Activated T-cell treated with anti-CD3 and anti-CD28 coated beads, Interleukin-2, amount 50 U/mL, for 24 hours (primary cell): ENCODE measurements at regions not wholly inside any gene's neighbourhood (a gene's known extent, or its start where the extent isn't known, plus 50 kb on each side); places are given as distances from the start of the nearest gene placed in this dataset.

Source experiments
- DNase-seq: peaks from one replicate; pipeline ENCODE4 v3.0.0-alpha.2; 2020
- H3K27ac Mint-ChIP-seq: 2 replicates; pipeline ENCODE4 v1.8.0; 2020; ENCODE audit warnings: mild to moderate bottlenecking, mixed read lengths
- H3K27me3 Mint-ChIP-seq: 2 replicates; pipeline ENCODE4 v1.8.0; 2020; ENCODE audit warnings: mixed read lengths
- H3K36me3 Mint-ChIP-seq: 2 replicates; pipeline ENCODE4 v1.8.0; 2020; ENCODE audit warnings: low read depth, mixed read lengths
- H3K4me1 Mint-ChIP-seq: 2 replicates; pipeline ENCODE4 v1.8.0; 2020; ENCODE audit warnings: low read depth, mixed read lengths
- H3K4me3 Mint-ChIP-seq: 2 replicates; pipeline ENCODE4 v1.8.0; 2020; ENCODE audit warnings: mild to moderate bottlenecking, moderate library complexity, mixed read lengths
- H3K9me3 Mint-ChIP-seq: 2 replicates; pipeline ENCODE4 v1.8.0; 2020; ENCODE audit warnings: mixed read lengths

DNA sequence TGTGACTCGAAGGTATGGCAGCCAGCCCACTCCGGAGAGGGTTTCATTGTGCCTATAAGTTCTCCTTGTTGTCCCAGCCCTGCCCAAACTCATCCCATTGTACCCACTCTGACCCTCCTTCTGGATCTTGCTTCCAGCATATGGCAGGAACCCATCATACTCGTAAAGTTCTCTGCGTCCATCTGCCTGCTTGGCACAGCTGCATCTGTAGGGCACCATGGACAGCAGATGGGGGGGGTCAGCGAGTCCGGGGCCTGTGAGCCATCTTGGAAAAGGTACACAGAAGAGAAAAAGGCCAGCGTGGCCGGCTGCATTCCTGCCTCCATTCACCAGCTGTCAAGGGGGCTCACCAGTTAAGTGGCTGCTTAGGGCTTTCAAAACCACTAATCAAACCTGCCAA, 94.9 kb upstream of the IGSF21 start:
- H3K27me3 Mint-ChIP-seq, result peaks cover 22% of the 10 kb centered on the region
- no peaks in the 10 kb centered on the region for H3K9me3 Mint-ChIP-seq
- H3K4me3 Mint-ChIP-seq, result no peak overlapping the region
- H3K4me1 Mint-ChIP-seq, result no peaks in the 10 kb centered on the region
- no peak overlapping the region for H3K27ac Mint-ChIP-seq
- no peaks in the 10 kb centered on the region for H3K36me3 Mint-ChIP-seq
- no peak for DNase-seq

DNA sequence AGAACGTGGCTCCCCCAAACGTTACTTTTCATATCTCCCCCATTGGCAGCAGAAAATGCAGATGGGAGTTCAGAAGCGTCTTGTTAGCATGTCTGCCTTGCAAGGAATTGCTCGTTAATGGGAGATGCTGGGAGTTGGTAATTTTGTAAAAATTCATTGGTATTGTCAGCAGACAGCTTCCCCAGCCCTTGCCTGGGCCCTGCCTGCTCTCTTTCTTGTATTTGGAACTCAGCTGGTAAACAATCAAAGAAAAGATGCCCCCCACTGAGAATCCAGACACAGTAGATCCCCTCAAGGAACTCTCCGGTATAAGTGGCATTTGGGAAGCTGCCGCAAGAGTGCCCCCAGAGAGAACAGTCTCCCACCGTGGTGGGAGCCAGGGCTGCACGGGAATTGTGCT, 94.4 kb upstream of the IGSF21 start:
- DNase-seq, result no peak
- Mint-ChIP-seq H3K27ac (no peak overlapping the region), H3K36me3 (no peaks in the 10 kb centered on the region), H3K4me3 (no peak overlapping the region), H3K9me3 (no peaks in the 10 kb centered on the region), H3K27me3 (peaks cover 22% of the 10 kb centered on the region), H3K4me1 (no peaks in the 10 kb centered on the region)

DNA sequence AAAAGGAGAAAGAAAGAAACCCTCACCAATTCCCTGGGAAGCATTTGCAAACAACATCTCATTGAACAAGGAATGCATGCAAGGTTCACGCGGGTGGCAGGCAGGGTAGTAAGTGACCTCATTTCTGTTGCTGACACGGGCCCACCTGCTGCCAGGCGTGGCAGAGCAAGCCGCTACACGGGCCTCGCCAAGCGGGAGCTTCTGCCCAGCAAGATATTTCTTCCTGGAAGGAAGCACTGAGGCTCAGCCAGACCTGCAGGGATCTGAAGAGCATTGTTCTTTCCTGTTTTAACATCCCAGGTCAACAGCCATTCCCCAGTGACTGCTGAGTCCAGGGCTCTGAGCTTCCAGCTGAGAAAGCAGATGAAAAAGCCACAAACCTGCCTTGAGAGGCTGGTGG, 91.9 kb upstream of the IGSF21 start:
- Mint-ChIP-seq H3K27me3 (peaks cover 20% of the 10 kb centered on the region), H3K4me3 (no peak overlapping the region), H3K4me1 (no peaks in the 10 kb centered on the region)

DNA sequence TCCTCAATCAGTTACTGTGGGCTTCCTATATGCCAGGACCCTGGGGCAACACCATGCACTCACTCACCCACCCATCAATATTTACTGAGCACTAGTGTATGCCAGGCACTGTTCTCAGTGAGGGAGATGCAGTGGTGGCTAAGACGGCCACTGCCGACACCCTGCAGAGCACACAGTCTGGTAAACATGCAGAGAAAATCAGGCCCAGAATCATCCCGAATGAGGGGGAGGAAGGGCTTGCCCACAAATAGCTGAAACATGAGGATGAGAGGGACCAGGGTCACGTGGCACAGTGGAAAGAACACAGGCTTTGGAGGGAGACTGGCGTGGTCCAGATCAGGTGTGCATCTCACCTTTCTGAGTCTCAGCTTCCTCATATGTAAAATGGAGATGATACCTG, 89.2 kb upstream of the IGSF21 start:
- Mint-ChIP-seq H3K27me3 (peaks cover 32% of the 10 kb centered on the region), H3K4me3 (no peak overlapping the region), H3K27ac (no peak overlapping the region), H3K4me1 (no peaks in the 10 kb centered on the region), H3K9me3 (no peaks in the 10 kb centered on the region), H3K36me3 (no peaks in the 10 kb centered on the region)
- DNase-seq, result no peak

More for the DNA sequence above, 91.9 kb upstream of the IGSF21 start:
- no peak overlapping the region for H3K27ac Mint-ChIP-seq
- DNase-seq, result no peak
- no peaks in the 10 kb centered on the region for H3K9me3 Mint-ChIP-seq
- H3K36me3 Mint-ChIP-seq, result no peaks in the 10 kb centered on the region

DNA sequence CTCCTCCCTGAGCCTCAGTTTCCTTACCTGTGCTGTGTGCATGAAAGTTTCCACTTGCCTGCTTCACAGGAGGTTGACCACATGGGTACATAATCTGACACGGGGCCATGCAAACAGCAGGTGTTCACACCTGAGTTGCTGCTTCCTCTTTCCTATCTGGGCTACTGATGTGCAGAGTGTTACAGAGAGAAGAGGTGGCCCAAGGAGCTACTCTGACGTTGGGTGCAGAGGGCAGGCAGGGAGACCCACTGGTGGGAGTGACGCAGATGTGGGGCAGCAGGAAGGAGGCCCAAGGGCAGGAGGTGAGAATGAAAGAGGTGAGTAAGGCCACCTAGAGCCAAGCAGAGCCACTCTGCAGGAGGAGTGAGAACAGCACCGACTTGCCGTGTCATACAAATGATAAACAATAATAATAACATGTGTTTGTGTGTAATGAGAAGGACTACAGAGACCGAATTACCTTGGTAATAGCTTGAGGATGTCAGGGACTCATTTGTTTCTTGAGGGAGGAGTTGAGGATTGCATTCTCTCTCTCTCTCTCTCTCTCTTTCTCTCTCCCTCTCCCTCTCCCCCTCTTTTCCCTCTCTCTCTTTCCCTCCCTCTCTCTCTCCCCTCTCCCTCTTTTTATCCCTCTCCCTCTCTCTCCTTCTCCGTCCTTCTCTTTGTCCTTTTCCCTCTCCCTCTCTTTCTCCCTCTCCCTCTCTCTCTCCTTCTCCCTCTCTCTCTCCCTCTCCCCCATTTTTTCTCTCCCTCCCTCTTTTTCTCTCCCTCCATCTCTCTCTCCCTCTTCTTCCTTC, 87.4 kb upstream of the IGSF21 start:
- H3K36me3 Mint-ChIP-seq, result no peaks in the 10 kb centered on the region
- H3K4me1 Mint-ChIP-seq, result no peaks in the 10 kb centered on the region
- H3K9me3 Mint-ChIP-seq, result no peaks in the 10 kb centered on the region
- no peak overlapping the region for H3K27ac Mint-ChIP-seq
- DNase-seq, result no peak
- H3K27me3 Mint-ChIP-seq, result peaks cover 36% of the 10 kb centered on the region
- H3K4me3 Mint-ChIP-seq, result no peak overlapping the region

GRCh38 chr1:18021242-18021641, 86.4 kb upstream of the IGSF21 start:
- no peak overlapping the region for H3K27ac Mint-ChIP-seq

DNA sequence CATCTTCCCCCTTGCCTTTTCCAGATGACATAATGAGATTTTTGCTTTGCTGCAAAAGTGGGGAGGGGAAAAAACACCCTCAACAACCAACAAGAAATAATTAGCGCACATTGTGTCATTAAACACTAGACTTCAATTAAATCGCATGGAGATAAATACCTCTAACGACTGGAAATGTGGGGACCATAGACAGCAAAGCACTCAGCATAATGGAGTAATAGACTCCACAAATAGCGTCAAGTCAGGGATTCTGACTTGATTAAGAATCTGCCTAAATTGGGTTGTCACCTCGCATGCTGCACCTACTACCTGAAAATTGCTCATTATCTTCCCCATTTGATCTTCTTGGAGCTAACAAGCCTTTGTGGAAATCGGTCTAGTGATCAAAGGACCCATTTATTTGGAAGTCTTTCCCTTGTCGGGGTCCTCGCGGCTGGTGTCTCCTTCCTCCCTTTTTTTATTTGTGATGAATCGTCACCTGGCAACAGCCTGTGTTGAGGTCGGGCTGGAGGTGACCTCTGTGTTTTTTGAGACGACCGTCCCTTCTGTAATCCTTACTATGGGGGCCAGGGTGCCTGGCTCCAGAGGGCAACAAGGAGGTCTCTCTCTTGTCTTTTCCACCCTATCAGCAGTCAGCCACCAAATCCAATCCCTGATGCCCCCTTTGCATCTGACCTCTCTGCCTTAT, 75.3 kb upstream of the IGSF21 start:
- DNase-seq, result no peak
- H3K27me3 Mint-ChIP-seq, result peaks cover 38% of the 10 kb centered on the region
- H3K36me3 Mint-ChIP-seq, result no peaks in the 10 kb centered on the region
- no peak overlapping the region for H3K27ac Mint-ChIP-seq
- no peaks in the 10 kb centered on the region for H3K4me1 Mint-ChIP-seq
- H3K9me3 Mint-ChIP-seq, result no peaks in the 10 kb centered on the region
- H3K4me3 Mint-ChIP-seq, result no peak overlapping the region

More at GRCh38 chr1:18021242-18021641, 86.4 kb upstream of the IGSF21 start:
- Mint-ChIP-seq H3K36me3 (no peaks in the 10 kb centered on the region), H3K9me3 (no peaks in the 10 kb centered on the region), H3K27me3 (peaks cover 41% of the 10 kb centered on the region), H3K4me1 (no peaks in the 10 kb centered on the region), H3K4me3 (no peak overlapping the region)
- no peak for DNase-seq

DNA sequence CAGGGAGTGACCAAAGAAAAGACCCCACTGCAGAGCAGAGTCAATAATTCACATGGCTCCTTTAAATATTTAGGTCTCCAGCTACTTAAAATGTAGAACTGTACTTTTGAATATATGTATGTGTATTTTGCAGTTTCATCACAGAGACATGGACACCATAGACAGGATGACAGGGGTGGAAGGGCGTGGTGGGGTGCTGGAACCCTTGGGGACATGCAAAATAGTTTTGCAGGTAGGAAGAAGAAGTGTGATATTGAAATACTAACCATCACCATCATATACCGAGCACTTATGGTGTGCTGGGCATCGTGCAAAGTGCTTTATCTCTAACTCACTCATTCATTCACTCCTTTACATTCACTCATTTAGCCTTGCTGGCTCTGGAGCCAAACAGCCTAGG, 72.5 kb upstream of the IGSF21 start:
- H3K4me3 Mint-ChIP-seq, result no peak overlapping the region
- H3K4me1 Mint-ChIP-seq, result peaks cover 8% of the 10 kb centered on the region
- H3K9me3 Mint-ChIP-seq, result no peaks in the 10 kb centered on the region
- no peak for DNase-seq
- no peaks in the 10 kb centered on the region for H3K36me3 Mint-ChIP-seq
- peaks cover 22% of the 10 kb centered on the region for H3K27me3 Mint-ChIP-seq
- no peak overlapping the region for H3K27ac Mint-ChIP-seq

- Mint-ChIP-seq H3K9me3 (no peaks in the 10 kb centered on the region), H3K27me3 (peaks cover 6% of the 10 kb centered on the region), H3K27ac (no peak overlapping the region), H3K4me1 (peaks cover 8% of the 10 kb centered on the region), H3K4me3 (no peak overlapping the region), H3K36me3 (no peaks in the 10 kb centered on the region)
- DNase-seq, result no peak
Measured at GRCh38 chr1:18037651-18038050, 69.9 kb upstream of the IGSF21 start.

GRCh38 chr1:18038051-18038450, 69.5 kb upstream of the IGSF21 start:
- DNase-seq, result no peak
- peaks cover 3% of the 10 kb centered on the region for H3K27me3 Mint-ChIP-seq
- H3K9me3 Mint-ChIP-seq, result no peaks in the 10 kb centered on the region
- H3K27ac Mint-ChIP-seq, result no peak overlapping the region
- no peaks in the 10 kb centered on the region for H3K36me3 Mint-ChIP-seq
- no peak overlapping the region for H3K4me3 Mint-ChIP-seq
- peaks cover 8% of the 10 kb centered on the region for H3K4me1 Mint-ChIP-seq

- H3K9me3 Mint-ChIP-seq, result no peaks in the 10 kb centered on the region
Measured at GRCh38 chr1:18039102-18039501, 68.5 kb upstream of the IGSF21 start.

DNA sequence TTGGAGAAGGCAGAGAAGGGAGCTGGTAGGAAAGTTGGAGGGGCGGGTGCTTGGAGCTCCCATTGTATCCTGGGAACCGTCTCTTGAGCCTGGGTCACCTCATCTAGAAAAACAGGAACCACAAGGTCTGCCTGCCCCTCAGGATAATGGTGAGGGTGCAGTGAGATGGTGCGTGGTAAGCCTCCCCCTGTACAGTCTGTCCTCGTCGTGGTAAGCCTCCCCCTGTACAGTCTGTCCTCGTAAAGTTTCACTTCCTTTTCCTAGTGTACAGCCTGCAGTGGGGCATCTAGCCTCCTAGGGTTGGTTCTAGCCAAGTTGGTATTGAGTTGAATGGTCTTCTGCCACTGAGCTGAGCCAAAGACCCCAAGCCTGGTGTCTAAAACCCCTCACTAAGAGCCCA, 66.5 kb upstream of the IGSF21 start:
- no peak for DNase-seq
- Mint-ChIP-seq H3K27ac (no peak overlapping the region), H3K36me3 (no peaks in the 10 kb centered on the region), H3K4me1 (peaks cover 8% of the 10 kb centered on the region), H3K27me3 (peaks cover 15% of the 10 kb centered on the region), H3K4me3 (no peak overlapping the region), H3K9me3 (no peaks in the 10 kb centered on the region)

More at GRCh38 chr1:18039102-18039501, 68.5 kb upstream of the IGSF21 start:
- H3K4me1 Mint-ChIP-seq, result peaks cover 8% of the 10 kb centered on the region
- no peak overlapping the region for H3K27ac Mint-ChIP-seq
- peaks cover 8% of the 10 kb centered on the region for H3K27me3 Mint-ChIP-seq
- no peak overlapping the region for H3K4me3 Mint-ChIP-seq
- no peaks in the 10 kb centered on the region for H3K36me3 Mint-ChIP-seq
- DNase-seq, result no peak

GRCh38 chr1:18041685-18042355, 65.8 kb upstream of the IGSF21 start:
- H3K27ac Mint-ChIP-seq, result no peak overlapping the region
- peaks cover 15% of the 10 kb centered on the region for H3K27me3 Mint-ChIP-seq
- H3K36me3 Mint-ChIP-seq, result no peaks in the 10 kb centered on the region
- H3K4me1 Mint-ChIP-seq, result peaks cover 8% of the 10 kb centered on the region
- H3K9me3 Mint-ChIP-seq, result no peaks in the 10 kb centered on the region
- no peak for DNase-seq
- no peak overlapping the region for H3K4me3 Mint-ChIP-seq

DNA sequence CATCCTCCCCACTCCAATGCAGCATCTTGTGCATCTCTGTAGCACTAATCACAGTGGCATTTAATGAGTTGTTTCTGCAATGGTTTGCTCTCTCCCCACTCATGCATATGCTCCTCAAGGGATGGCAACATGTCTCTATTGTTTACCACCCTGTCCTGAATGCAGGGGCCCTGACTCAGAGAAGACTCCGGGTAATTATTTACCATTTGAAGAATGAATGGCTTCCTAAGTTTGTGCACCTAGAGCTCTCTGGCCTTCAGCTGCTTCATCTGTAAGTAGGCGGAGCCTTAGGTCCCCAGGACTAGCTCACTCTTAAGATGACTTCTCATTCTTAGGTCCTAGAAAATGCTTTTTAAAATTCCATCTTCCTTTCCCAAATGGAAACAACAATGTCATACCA, 63.7 kb upstream of the IGSF21 start:
- no peak overlapping the region for H3K27ac Mint-ChIP-seq
- H3K9me3 Mint-ChIP-seq, result peaks cover under 1% of the 10 kb centered on the region
- no peaks in the 10 kb centered on the region for H3K4me1 Mint-ChIP-seq
- peaks cover 15% of the 10 kb centered on the region for H3K27me3 Mint-ChIP-seq
- H3K4me3 Mint-ChIP-seq, result no peak overlapping the region
- no peak for DNase-seq
- H3K36me3 Mint-ChIP-seq, result no peaks in the 10 kb centered on the region

GRCh38 chr1:18045203-18045602, 62.4 kb upstream of the IGSF21 start:
- no peak overlapping the region for H3K27ac Mint-ChIP-seq
- peaks cover 11% of the 10 kb centered on the region for H3K27me3 Mint-ChIP-seq
- H3K4me3 Mint-ChIP-seq, result no peak overlapping the region
- no peaks in the 10 kb centered on the region for H3K36me3 Mint-ChIP-seq
- peaks cover 6% of the 10 kb centered on the region for H3K9me3 Mint-ChIP-seq
- no peaks in the 10 kb centered on the region for H3K4me1 Mint-ChIP-seq
- DNase-seq, result no peak
